GM23338 (cell line): ENCODE measurements at regions not wholly inside any gene's neighbourhood (a gene's known extent, or its start where the extent isn't known, plus 50 kb on each side); places are given as distances from the start of the nearest gene placed in this dataset.

Source experiments
- ATAC-seq: fragments of 200-7000 bp; cut with Tn5 transposase; 3 replicates; pipeline ENCODE4 v1.9.1; 2020
- DNase-seq: peaks from one replicate; pipeline ENCODE4 v3.0.0-alpha.2; 2015; ENCODE audit warnings: low spot score
- H2AFZ ChIP-seq: fragments of 200-600 bp; sonication (generic); 2 replicates; pipeline ENCODE4 v1.8.0; 2016; ENCODE audit warnings: antibody characterized with exemption, mild to moderate bottlenecking, moderate library complexity
- H3F3A ChIP-seq: fragments of 200-600 bp; sonication (generic); replicated peaks from 2 replicates; pipeline ENCODE4 v1.8.0; 2017; ENCODE audit warnings: antibody characterized with exemption, mixed run types, low read depth
- H3K27ac ChIP-seq: fragments of 200-600 bp; sonication (generic); 2 replicates; pipeline ENCODE4 v1.6.1; 2016; ENCODE audit warnings: low read depth
- H3K27me3 ChIP-seq: fragments of 200-600 bp; sonication (generic); 2 replicates; pipeline ENCODE4 v1.8.0; 2016; ENCODE audit warnings: mild to moderate bottlenecking, mixed run types, moderate library complexity; ENCODE audit not compliant: insufficient read depth
- H3K36me3 ChIP-seq: fragments of 200-600 bp; sonication (generic); 2 replicates; pipeline ENCODE4 v1.8.0; 2016; ENCODE audit warnings: mild to moderate bottlenecking; ENCODE audit not compliant: insufficient read depth
- H3K4me1 ChIP-seq: fragments of 200-600 bp; sonication (generic); 2 replicates; pipeline ENCODE4 v1.8.0; 2016; ENCODE audit warnings: mild to moderate bottlenecking, moderate library complexity; ENCODE audit not compliant: insufficient read depth
- H3K4me2 ChIP-seq: fragments of 200-600 bp; sonication (generic); 2 replicates; pipeline ENCODE4 v1.7.1; 2017; ENCODE audit warnings: mixed run types
- H3K4me3 ChIP-seq: fragments of 200-600 bp; sonication (generic); 2 replicates; pipeline ENCODE4 v1.6.1; 2016; ENCODE audit warnings: mixed run types
- H3K79me2 ChIP-seq: fragments of 200-600 bp; sonication (generic); replicated peaks from 2 replicates; pipeline ENCODE4 v1.8.0; 2017; ENCODE audit warnings: mild to moderate bottlenecking; ENCODE audit not compliant: insufficient read depth
- H3K9me2 ChIP-seq: fragments of 200-600 bp; sonication (generic); 2 replicates; pipeline ENCODE4 v1.8.0; 2017; ENCODE audit not compliant: insufficient read depth
- H4K20me1 ChIP-seq: fragments of 200-600 bp; sonication (generic); replicated peaks from 2 replicates; pipeline ENCODE4 v1.8.0; 2017; ENCODE audit warnings: mild to moderate bottlenecking; ENCODE audit not compliant: insufficient read depth
- H3K27ac Mint-ChIP-seq: 2 replicates; pipeline ENCODE4 v1.8.0; 2020; ENCODE audit warnings: inconsistent platforms, mild to moderate bottlenecking, moderate library complexity, mixed read lengths
- H3K27me3 Mint-ChIP-seq: 3 replicates; pipeline ENCODE4 v1.8.0; 2022; ENCODE audit warnings: low read depth, mild to moderate bottlenecking, moderate library complexity, mixed read lengths, inconsistent platforms; ENCODE audit not compliant: insufficient read depth, poor library complexity
- H3K36me3 Mint-ChIP-seq: 3 replicates; pipeline ENCODE4 v1.8.0; 2021; ENCODE audit warnings: low read depth, mild to moderate bottlenecking, inconsistent platforms, moderate library complexity, mixed read lengths
- H3K4me1 Mint-ChIP-seq: 3 replicates; pipeline ENCODE4 v1.8.0; 2020; ENCODE audit warnings: mild to moderate bottlenecking, inconsistent platforms, mixed read lengths
- H3K4me3 Mint-ChIP-seq: 3 replicates; pipeline ENCODE4 v1.8.0; 2021; ENCODE audit warnings: moderate library complexity, mild to moderate bottlenecking, inconsistent platforms, mixed read lengths
- H3K9me3 Mint-ChIP-seq: 3 replicates; pipeline ENCODE4 v1.8.0; 2020; ENCODE audit warnings: moderate library complexity, mild to moderate bottlenecking, inconsistent platforms, mixed read lengths
- CTCF ChIP-seq, 2 experiments: fragments of 200-600 bp in 1 of 2; sonication (generic) in 1 of 2; conservative IDR thresholded peaks; 2 replicates each; pipeline versions ENCODE4 v1.5.1 to v1.6.1; 2016 to 2017; ENCODE audit warnings: antibody characterized with exemption in 2 of 2, low read depth in 2 of 2, mild to moderate bottlenecking in 2 of 2, moderate library complexity in 1 of 2
- ETS1 ChIP-seq: IDR thresholded peaks from 2 replicates; pipeline ENCODE4 v1.6.1; 2016; ENCODE audit warnings: antibody characterized with exemption
- EZH2phosphoT487 ChIP-seq: fragments of 200-600 bp; sonication (generic); IDR thresholded peaks from one replicate; pipeline ENCODE4 v1.8.1; 2018; ENCODE audit warnings: antibody characterized with exemption; ENCODE audit not compliant: unreplicated experiment
- JUNB ChIP-seq: IDR thresholded peaks from one replicate; pipeline ENCODE4 v1.6.1; 2016; ENCODE audit warnings: antibody characterized with exemption; ENCODE audit not compliant: unreplicated experiment
- NANOG ChIP-seq: IDR thresholded peaks from 2 replicates; pipeline ENCODE4 v1.6.1; 2016; ENCODE audit warnings: antibody characterized with exemption, borderline replicate concordance
- POLR2AphosphoS5 ChIP-seq: IDR thresholded peaks from 2 replicates; pipeline ENCODE4 v1.6.1; 2016; ENCODE audit warnings: antibody characterized with exemption, low read depth
- REST ChIP-seq: IDR thresholded peaks from one replicate; pipeline ENCODE4 v1.6.1; 2018; ENCODE audit warnings: antibody characterized with exemption; ENCODE audit not compliant: unreplicated experiment
- STAT1 ChIP-seq: IDR thresholded peaks from one replicate; pipeline ENCODE4 v1.6.1; 2016; ENCODE audit warnings: antibody characterized with exemption; ENCODE audit not compliant: unreplicated experiment
- ZNF114 ChIP-seq: fragments of 250-450 bp; sonication (Bioruptor Pico); IDR thresholded peaks from 2 replicates; pipeline ENCODE4 v1.5.0; 2020; ENCODE audit warnings: mild to moderate bottlenecking, moderate library complexity
- ZNF331 ChIP-seq: fragments of 250-450 bp; sonication (Bioruptor Pico); IDR thresholded peaks from 2 replicates; pipeline ENCODE4 v1.5.0; 2020; ENCODE audit warnings: low read depth, mild to moderate bottlenecking, moderate library complexity
- ZNF462 ChIP-seq: fragments of 250-450 bp; sonication (Bioruptor Pico); IDR thresholded peaks from 2 replicates; pipeline ENCODE4 v1.5.0; 2020; ENCODE audit warnings: mild to moderate bottlenecking, moderate library complexity

- Mint-ChIP-seq H3K9me3 (no peaks in the 10 kb centered on the region; the same call in 2 of the 3 replicates), H3K36me3 (no peaks in the 10 kb centered on the region), H3K4me3 (no peak overlapping the region), H3K4me1 (no peaks in the 10 kb centered on the region; the same call in 1 of the 3 replicates), H3K27ac (no peak overlapping the region), H3K27me3 (no peaks in the 10 kb centered on the region)
- TF ChIP-seq CTCF (conservative IDR thresholded peaks at IDR 0.05; ENCODE audit: low read depth in 2 of 2) (no peak), REST (no peak), NANOG (no peak), ZNF114 (no peak), ETS1 (no peak), EZH2phosphoT487 (no peak), ZNF331 (no peak), ZNF462 (CRISPR knock-in tag) (no peak), JUNB (no peak), STAT1 (no peak), POLR2AphosphoS5 (no peak)
- Histone ChIP-seq H4K20me1 (no peaks in the 10 kb centered on the region), H3K27me3 (no peaks in the 10 kb centered on the region), H3K36me3 (no peaks in the 10 kb centered on the region), H3K9me2 (peaks cover 6% of the 10 kb centered on the region; the same call in 1 of the 2 replicates), H3K27ac (no peak overlapping the region), H2AFZ (no peak overlapping the region), H3K4me3 (no peak overlapping the region), H3K79me2 (no peaks in the 10 kb centered on the region), H3F3A (no peaks in the 10 kb centered on the region), H3K4me1 (no peaks in the 10 kb centered on the region; the same call in 1 of the 2 replicates), H3K4me2 (no peak overlapping the region)
- DNase-seq (no peak), ATAC-seq (no peak)
Measured at GRCh38 chr5:16260000-16260399, 80.4 kb upstream of the MARCHF11 start.
